A673 (cell line): ENCODE measurements at regions not wholly inside any gene's neighbourhood (a gene's known extent, or its start where the extent isn't known, plus 50 kb on each side); places are given as distances from the start of the nearest gene placed in this dataset.

Experiments used
- CTCF ChIP-seq: fragments of 300-800, 200-600 bp; sonication (generic); conservative IDR thresholded peaks from 2 replicates; pipeline ENCODE4 v1.5.1; 2017; ENCODE audit warnings: low read depth, mild to moderate bottlenecking, antibody characterized with exemption, low read length, moderate library complexity, mixed read lengths
- EZH2 ChIP-seq: fragments of 200-600 bp; sonication (generic); IDR thresholded peaks from 2 replicates; pipeline ENCODE4 v1.6.1; 2017; ENCODE audit warnings: borderline replicate concordance, low read depth, mild to moderate bottlenecking, mixed read lengths, antibody characterized with exemption, low read length; ENCODE audit not compliant: poor library complexity, severe bottlenecking

DNA sequence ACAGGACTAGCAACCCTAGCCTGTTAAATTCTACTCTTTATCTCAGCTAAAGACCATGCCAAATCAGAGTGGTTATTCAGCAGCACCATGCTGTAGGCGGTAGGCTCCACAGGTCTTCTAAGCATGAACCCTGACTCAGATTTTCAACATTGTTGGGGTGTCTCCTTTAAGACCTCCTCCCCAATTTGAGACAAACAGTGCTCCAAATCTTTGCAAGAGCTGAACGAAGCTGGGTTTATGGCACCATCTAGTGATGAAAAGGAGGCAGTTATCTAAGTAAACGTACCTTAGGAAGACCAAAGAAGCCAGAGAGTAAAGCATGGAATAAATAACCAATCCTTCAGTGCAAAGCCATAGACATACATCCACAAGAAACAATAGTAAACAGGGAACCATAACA is 334.5 kb upstream of the SLC7A11 start:
- TF ChIP-seq CTCF: peak; percentile 75
- no peak for TF ChIP-seq EZH2
